Body of pancreas (tissue), 4 donors: ENCODE measurements at regions not wholly inside any gene's neighbourhood (a gene's known extent, or its start where the extent isn't known, plus 50 kb on each side); places are given as distances from the start of the nearest gene placed in this dataset.
"Not testable (repeated sequence)": the region's sequence is repeated elsewhere in the genome, so short reads cannot be mapped to it uniquely, and the experiment has no call there.

Experiments used
- ATAC-seq: fragments of 150-250 bp; one replicate; pipeline ENCODE4 v1.9.1; 2016
- DNase-seq, 4 donors: peaks; one replicate each; pipeline ENCODE4 v3.0.0-alpha.2; 2019
- H3K27ac ChIP-seq, 4 donors: fragments of 200-600 bp; sonication (generic); 1 replicate in 3 of 4; 2 replicates in 1 of 4; pipeline versions ENCODE4 v1.5.1 to v1.6.1; 2016 to 2019; ENCODE audit warnings: mild to moderate bottlenecking in 1 of 4, mixed read lengths in 1 of 4, moderate library complexity in 1 of 4
- H3K27me3 ChIP-seq, 2 donors: fragments of 200-600 bp; sonication (generic); one replicate each; pipeline ENCODE4 v1.6.0; 2016; ENCODE audit warnings: mild to moderate bottlenecking in 1 of 2
- H3K36me3 ChIP-seq, 2 donors: fragments of 200-600 bp; sonication (generic); replicated peaks in 1 of 2; 2 replicates each; pipeline ENCODE4 v1.5.1; 2016; ENCODE audit warnings: low read depth in 2 of 2; ENCODE audit not compliant: insufficient read depth in 1 of 2
- H3K4me1 ChIP-seq: fragments of 200-600 bp; sonication (generic); one replicate; pipeline ENCODE4 v1.6.0; 2016
- H3K4me3 ChIP-seq, 2 donors: fragments of 200-600 bp; sonication (generic); 1 replicate in 1 of 2; 2 replicates in 1 of 2; pipeline ENCODE4 v1.5.1; 2016 to 2019
- H3K9me3 ChIP-seq, 3 donors: fragments of 200-600 bp; sonication (generic); 1 replicate in 2 of 3; 2 replicates in 1 of 3; pipeline ENCODE4 v1.5.1; 2016
- POLR2A ChIP-seq, 3 donors: fragments of 450-650 bp; IDR thresholded peaks; one replicate each; pipeline ENCODE4 v1.6.1; 2016; ENCODE audit warnings: antibody characterized with exemption in 3 of 3, mild to moderate bottlenecking in 2 of 3
- WGBS, 2 donors: methylation state at CpG; one replicate each; pipeline ENCODE4 v1.1.5; 2017; 5-methylcytosine and 5-hydroxymethylcytosine counted together
- intact Hi-C: fragments of 100-400 bp; cut with DNase I; formaldehyde crosslinking; loops from one replicate; pipeline ENCODE4 v1.15.1; 2023
- TF ChIP-seq, protein P1 (sequence below), 7 experiments: fragments of 450-650 bp in 4 of 7; fragments of 200-600 bp in 3 of 7; sonication (generic) in 3 of 7; IDR thresholded peaks; one replicate each; pipeline ENCODE4 v1.5.1; 2016 to 2019; ENCODE audit warnings: antibody characterized with exemption in 7 of 7

DNA sequence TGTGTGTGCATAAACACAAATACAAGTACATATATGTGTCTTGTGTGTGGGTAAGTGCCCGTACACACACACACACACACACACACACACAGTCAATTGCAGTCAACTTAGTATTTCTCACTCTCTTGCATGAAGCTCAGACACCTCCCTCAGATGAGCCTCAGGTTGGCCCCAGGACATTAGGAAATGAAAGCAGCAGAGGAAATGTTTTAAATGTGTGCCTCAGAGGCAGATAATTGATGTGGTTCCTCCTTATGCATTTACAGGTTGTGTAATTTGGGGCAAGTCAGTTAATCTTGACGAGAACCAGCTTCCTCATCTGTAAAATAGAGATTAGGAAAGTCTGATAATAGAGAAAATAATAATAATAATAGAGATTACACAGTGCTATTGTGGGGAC lies 814.0 kb upstream of the ID2 start:
- no peak overlapping the region for H3K4me3 ChIP-seq
- WGBS, 2 donors, result 71 to 79% methylated on average over 2 of the region's 2 CpGs
- H3K27ac ChIP-seq, result no peak overlapping the region
- intact Hi-C loops, result no loop called here
- no peak for DNase-seq
- TF ChIP-seq POLR2A (IDR thresholded peaks at IDR 0.05), result no peak
- TF ChIP-seq, protein P1, sequence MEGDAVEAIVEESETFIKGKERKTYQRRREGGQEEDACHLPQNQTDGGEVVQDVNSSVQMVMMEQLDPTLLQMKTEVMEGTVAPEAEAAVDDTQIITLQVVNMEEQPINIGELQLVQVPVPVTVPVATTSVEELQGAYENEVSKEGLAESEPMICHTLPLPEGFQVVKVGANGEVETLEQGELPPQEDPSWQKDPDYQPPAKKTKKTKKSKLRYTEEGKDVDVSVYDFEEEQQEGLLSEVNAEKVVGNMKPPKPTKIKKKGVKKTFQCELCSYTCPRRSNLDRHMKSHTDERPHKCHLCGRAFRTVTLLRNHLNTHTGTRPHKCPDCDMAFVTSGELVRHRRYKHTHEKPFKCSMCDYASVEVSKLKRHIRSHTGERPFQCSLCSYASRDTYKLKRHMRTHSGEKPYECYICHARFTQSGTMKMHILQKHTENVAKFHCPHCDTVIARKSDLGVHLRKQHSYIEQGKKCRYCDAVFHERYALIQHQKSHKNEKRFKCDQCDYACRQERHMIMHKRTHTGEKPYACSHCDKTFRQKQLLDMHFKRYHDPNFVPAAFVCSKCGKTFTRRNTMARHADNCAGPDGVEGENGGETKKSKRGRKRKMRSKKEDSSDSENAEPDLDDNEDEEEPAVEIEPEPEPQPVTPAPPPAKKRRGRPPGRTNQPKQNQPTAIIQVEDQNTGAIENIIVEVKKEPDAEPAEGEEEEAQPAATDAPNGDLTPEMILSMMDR (IDR thresholded peaks at IDR 0.05), result no peak
- H3K36me3 ChIP-seq, result no peaks in the 10 kb centered on the region
- no peaks in the 10 kb centered on the region for H3K4me1 ChIP-seq
- no peaks in the 10 kb centered on the region for H3K27me3 ChIP-seq
- no peaks in the 10 kb centered on the region for H3K9me3 ChIP-seq
- no peak for ATAC-seq

DNA sequence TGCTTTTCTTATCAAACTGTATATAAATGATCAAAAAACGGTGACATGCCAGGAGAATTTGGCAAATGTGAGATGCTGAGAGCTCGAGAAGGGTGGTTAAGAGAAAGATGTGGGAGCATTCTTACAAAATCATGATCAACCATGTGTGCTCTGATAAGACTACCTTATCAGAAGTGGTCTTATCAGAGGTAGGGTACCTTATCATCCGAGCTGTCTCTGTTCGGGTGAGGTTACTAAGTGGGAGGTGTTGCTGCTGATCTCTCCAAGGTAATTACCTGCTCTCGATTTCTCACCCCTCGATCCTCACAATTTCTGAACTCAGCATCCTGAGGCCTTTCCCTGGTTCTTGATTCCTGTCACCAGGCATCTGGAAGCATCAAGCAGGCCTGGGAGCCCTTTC lies 813.0 kb upstream of the ID2 start:
- no peak for ATAC-seq
- H3K4me3 ChIP-seq, result no peak overlapping the region
- no peak overlapping the region for H3K27ac ChIP-seq
- no peaks in the 10 kb centered on the region for H3K36me3 ChIP-seq
- H3K9me3 ChIP-seq, result no peaks in the 10 kb centered on the region
- intact Hi-C loops, result no loop called here
- no peaks in the 10 kb centered on the region for H3K4me1 ChIP-seq
- no peak for DNase-seq
- WGBS, 2 donors, result 52 to 63% methylated on average over 6 of the region's 6 CpGs
- TF ChIP-seq, protein P1 (IDR thresholded peaks at IDR 0.05), result no peak
- no peak for TF ChIP-seq POLR2A (IDR thresholded peaks at IDR 0.05)
- H3K27me3 ChIP-seq, result no peaks in the 10 kb centered on the region

DNA sequence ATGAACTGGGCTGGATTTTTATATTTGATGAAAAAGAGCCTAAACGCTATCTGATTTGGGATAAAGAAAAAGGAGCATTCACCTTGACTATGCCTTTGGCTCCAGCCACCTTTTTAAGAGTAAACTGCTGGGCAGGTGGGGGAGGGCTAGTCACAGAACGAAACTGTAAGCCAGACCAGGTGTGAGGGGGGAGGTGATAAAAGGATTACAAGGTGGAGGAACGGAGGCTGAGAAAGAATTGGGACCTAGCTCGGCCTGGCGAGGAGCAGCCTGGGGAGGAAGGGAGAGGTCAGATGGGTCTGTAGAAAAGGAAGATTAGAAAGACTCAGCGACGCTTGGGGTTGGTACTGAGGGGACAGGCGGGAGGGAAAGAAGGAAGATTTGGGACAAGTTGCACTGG lies 805.4 kb upstream of the ID2 start:
- H3K27ac ChIP-seq, H3K36me3 ChIP-seq, intact Hi-C loops, H3K4me1 ChIP-seq, H3K27me3 ChIP-seq, H3K4me3 ChIP-seq, ATAC-seq, H3K9me3 ChIP-seq, DNase-seq: not testable (repeated sequence)
- 85 to 90% methylated on average over 8 of the region's 8 CpGs for WGBS, 2 donors

DNA sequence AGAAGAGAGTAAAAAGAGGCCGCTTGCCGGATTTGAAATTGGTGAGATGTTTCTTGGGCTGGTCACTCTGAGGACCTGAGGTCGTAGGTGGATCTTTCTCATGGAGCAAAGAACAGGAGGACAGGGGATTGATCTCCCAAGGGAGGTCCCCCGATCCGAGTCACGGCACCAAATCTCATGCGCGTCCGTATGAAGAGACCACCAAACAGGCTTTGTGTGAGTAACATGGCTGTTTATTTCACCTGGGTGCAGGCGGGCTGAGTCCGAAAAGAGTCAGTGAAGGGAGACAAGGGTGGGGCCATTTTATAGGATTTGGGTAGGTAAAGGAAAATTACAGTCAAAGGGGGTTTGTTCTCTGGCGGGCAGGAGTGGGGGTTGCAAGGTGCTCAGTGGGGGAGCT lies 803.6 kb upstream of the ID2 start:
- H3K4me3 ChIP-seq, H3K36me3 ChIP-seq, intact Hi-C loops, H3K4me1 ChIP-seq, H3K9me3 ChIP-seq, H3K27me3 ChIP-seq, ATAC-seq, DNase-seq, H3K27ac ChIP-seq: not testable (repeated sequence)
- 90 to 95% methylated on average over 9 of the region's 12 CpGs for WGBS, 2 donors

DNA sequence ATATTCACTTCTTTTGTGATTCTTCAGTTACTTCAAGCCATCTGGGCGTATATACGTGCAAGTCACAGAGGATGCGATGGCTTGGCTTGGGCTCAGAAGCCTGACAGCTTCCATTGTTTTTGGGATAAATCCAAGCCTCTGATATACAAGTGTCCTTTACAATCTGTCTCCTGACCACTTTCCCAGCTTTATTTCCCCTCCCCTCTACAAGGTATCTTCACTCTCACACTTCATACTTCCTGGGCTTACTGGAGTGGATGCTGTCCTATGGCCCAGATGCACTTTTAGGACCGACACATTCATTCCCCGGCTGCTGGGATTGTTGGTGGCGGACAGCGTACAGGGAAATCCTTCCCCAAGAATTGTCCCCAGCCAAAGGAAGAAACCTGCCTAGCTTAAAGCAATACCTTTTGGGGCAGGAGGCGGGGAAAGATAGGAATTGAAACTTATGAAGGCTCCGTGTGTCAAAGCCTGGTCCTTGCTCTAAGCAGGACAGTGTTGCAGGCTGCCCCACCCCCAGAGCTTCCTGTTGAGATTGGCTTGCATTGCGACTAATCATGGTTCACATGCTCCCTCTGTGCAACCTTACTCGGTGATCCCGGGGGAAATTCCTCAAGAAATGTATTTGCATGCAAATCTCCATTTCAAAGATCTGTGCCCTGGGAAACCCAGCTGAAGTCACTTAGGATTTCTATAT lies 802.9 kb upstream of the ID2 start:
- intact Hi-C loops, result no loop called here
- DNase-seq (no peak), ATAC-seq (no peak)
- no peak for TF ChIP-seq POLR2A (IDR thresholded peaks at IDR 0.05)
- TF ChIP-seq, protein P1 (IDR thresholded peaks at IDR 0.05), result no peak
- no peaks in the 10 kb centered on the region for H3K9me3 ChIP-seq
- H3K36me3 ChIP-seq, result no peaks in the 10 kb centered on the region
- no peak overlapping the region for H3K27ac ChIP-seq
- WGBS, 2 donors, result 79 to 80% methylated on average over 10 to 12 of the region's 12 CpGs
- peaks cover 7% of the 10 kb centered on the region for H3K4me1 ChIP-seq
- H3K4me3 ChIP-seq, result no peak overlapping the region
- no peaks in the 10 kb centered on the region for H3K27me3 ChIP-seq

DNA sequence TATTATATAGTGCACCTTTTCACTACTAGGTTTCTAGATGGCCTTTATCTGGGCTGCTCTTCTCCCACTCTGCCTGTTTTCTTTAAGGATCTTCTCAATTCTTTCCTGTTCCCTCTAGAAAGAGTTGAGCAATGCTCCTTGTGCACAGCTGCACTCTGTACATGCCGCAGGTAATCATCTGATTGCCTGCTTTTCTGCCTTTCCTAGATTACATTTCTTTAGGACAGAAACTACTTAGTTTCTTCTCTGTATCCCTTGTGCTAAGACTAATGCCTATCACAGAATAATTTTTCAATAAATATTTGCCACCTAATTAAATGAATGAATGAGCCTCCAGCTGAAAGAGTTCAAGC lies 802.4 kb upstream of the ID2 start:
- Histone ChIP-seq H3K27me3 (no peaks in the 10 kb centered on the region), H3K4me3 (no peak overlapping the region), H3K27ac (no peak overlapping the region), H3K4me1 (peaks cover 7% of the 10 kb centered on the region), H3K36me3 (no peaks in the 10 kb centered on the region), H3K9me3 (no peaks in the 10 kb centered on the region)
- no peak for ATAC-seq
- WGBS, 2 donors, result 76 to 88% methylated on average over 1 of the region's 1 CpG
- no peak for DNase-seq
- intact Hi-C loops, result no loop called here
- TF ChIP-seq, protein P1 (IDR thresholded peaks at IDR 0.05), result no peak
- TF ChIP-seq POLR2A (IDR thresholded peaks at IDR 0.05), result no peak
